HFF-Myc (cell line): ENCODE measurements at regions not wholly inside any gene's neighbourhood (a gene's known extent, or its start where the extent isn't known, plus 50 kb on each side); places are given as distances from the start of the nearest gene placed in this dataset.

Experiments
- DNase-seq: peaks from one replicate; pipeline ENCODE4 v3.0.0-alpha.2; 2011; ENCODE audit warnings: low read depth; ENCODE audit errors: extremely low read depth
- H3K4me3 ChIP-seq: replicated peaks from 2 replicates; pipeline ENCODE4 v1.5.1; 2011; ENCODE audit warnings: low read depth, mild to moderate bottlenecking, control low read depth, low read length
- TF ChIP-seq, protein P1 (sequence below): IDR thresholded peaks from 2 replicates; pipeline ENCODE4 v1.5.1; 2012; ENCODE audit warnings: mild to moderate bottlenecking, low read depth, low read length, control low read depth; ENCODE audit errors: missing control alignments

DNA sequence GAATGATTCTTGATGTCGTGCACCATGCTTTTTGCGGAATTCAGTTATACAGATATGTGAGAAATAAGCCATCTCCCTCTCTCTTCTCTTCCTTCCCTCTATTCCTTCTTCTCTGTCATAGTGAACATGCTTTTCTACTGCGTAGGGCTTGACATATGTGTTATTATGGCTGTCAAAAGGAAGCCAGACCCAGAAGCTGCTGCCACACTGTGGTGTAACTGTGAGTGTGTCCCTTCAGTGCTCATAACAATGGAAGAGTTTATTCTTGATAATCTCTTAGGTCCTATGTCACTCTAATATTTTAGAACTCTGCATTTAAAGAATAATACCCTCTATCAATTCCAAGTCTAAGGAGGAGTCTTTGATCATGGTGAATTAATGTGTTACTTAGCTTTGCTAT lies 208.9 kb upstream of the TMTC4 start:
- H3K4me3 ChIP-seq: no peak overlapping the region
- no peak for DNase-seq
- TF ChIP-seq, protein P1, sequence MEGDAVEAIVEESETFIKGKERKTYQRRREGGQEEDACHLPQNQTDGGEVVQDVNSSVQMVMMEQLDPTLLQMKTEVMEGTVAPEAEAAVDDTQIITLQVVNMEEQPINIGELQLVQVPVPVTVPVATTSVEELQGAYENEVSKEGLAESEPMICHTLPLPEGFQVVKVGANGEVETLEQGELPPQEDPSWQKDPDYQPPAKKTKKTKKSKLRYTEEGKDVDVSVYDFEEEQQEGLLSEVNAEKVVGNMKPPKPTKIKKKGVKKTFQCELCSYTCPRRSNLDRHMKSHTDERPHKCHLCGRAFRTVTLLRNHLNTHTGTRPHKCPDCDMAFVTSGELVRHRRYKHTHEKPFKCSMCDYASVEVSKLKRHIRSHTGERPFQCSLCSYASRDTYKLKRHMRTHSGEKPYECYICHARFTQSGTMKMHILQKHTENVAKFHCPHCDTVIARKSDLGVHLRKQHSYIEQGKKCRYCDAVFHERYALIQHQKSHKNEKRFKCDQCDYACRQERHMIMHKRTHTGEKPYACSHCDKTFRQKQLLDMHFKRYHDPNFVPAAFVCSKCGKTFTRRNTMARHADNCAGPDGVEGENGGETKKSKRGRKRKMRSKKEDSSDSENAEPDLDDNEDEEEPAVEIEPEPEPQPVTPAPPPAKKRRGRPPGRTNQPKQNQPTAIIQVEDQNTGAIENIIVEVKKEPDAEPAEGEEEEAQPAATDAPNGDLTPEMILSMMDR: no peak

DNA sequence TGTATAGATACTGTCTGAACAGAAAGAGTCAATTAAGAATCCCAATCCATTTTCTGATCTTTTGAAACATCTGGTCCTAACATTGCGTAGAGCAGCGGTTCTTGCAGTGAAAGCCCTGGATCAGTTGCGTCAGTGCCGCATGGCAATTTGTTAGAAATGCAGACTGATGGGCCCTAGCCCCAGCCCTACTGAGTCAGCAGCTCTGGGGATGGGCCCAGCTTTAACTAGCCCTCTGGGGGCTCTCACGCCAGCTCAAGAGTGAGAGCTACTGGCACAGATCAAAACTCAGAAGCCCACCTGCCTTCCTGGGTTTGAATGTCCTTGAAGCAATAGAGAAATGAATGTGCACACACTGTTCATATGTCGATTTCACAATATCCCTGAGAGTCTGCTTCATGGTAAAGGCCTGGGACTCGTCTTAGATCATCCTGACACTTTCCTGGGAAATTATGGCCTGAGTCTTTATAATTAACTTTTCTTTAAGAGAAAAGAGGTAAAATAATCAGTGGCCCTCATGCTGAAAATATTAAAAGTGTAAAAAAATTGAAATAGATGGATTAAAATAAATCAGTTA lies 206.8 kb upstream of the TMTC4 start:
- TF ChIP-seq, protein P1: no peak
- DNase-seq: no peak
- H3K4me3 ChIP-seq: no peak overlapping the region

DNA sequence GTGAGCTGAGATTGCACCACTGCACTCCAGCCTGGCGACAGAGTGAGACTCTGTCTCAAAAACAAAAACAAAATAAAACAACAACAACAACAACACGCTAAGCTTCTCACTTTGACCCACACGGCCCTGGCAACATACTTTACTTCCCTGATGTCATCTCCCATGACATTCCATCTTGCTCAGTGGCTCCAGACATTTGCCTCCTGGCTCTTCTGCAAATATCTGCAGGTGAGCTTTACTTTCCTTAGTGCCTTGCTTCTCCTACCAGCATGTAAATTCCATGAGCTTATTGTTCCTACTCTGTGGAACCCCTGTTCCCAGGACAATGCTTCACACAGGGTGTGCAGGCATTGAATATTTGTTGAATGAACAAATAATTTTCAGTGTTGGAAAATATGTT lies 205.6 kb upstream of the TMTC4 start:
- no peak overlapping the region for H3K4me3 ChIP-seq
- TF ChIP-seq, protein P1: no peak
- DNase-seq: no peak

DNA sequence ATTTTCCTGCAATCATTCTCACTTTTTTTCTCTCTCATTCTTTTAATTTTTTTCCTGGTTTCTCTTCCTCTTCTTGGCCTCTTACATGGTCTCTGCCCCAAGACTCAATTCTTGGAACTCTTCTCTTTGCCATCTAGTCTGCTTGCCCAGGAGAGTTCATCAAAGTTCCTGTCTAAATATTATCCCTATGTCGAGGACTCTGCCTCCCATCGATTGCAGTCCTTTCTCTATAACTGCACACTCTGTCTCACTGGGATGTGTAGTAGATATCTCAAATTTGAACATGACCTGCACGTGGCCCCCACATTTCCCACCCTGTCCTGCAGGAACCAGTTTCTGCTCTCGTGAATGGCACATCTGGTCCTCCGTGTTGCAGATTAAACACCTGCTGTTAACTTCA lies 204.7 kb upstream of the TMTC4 start:
- H3K4me3 ChIP-seq: no peak overlapping the region
- no peak for DNase-seq
- TF ChIP-seq, protein P1: no peak

DNA sequence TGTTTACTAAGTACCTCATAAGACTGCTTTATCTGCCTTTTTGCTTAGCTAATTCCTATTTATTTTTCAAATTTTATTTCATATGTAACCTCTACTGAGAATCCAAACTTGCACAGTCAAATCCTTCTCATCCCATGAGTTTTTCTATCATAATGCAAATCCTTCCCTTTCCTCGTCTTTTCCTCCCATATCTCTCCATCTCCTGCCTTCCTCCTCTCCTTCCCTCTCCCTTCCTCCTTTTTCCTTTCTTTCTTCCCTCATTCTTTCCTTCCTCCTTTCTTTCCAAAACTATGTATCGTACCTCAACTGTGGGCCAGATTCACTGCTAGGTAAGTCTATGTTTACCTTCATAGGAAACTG lies 201.4 kb upstream of the TMTC4 start:
- DNase-seq: no peak
- no peak overlapping the region for H3K4me3 ChIP-seq
- TF ChIP-seq, protein P1: no peak

DNA sequence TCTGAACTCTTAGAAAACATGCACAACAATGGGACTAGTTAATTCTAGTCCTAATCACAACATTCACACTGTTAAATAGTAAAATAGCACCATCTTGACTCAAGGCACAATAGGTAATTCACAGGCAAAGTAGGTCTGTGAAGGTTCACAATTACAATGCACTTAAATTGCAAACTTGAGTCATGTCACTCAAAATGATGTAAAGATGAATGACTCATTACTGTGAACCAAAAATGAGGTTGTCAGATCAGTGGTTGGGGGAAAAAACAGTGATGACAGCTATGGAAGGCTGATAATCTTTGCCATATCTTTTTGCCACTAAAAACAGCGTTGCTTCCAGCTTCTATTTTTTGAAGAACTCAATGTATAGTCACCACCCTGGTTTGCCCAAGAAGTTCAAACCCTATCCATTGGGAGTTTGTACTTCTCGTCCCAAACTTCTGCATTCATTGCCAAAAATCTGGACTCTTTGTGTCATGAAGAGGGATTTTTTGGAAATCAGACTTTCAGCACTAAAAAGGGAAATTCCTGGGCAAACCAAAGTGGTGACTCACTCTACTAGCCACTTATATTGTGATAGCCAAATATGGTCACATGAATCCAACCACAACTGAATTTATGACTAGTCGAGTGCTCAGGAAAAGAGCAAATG lies 200.9 kb upstream of the TMTC4 start:
- DNase-seq: peak; percentile 89
- no peak overlapping the region for H3K4me3 ChIP-seq
- TF ChIP-seq, protein P1: no peak

DNA sequence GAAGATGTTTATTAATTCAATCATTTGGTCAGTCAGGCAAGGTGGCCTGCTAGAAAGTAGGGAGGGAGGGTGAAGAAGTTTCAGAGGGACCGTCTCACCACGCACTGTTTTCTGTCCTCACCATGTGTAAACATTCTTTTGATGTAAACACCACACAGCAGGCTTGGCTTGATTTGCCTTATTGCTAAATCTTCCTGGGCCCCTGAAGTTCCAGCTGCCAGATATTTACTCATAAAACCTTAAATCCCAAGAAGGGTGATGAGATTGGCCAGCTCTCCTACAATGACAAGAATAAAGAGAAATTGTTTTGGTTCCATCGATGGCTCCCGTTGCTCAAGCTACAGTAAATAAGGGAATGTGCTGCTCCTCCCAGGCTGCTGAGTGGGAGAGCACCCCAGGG lies 198.2 kb upstream of the TMTC4 start:
- H3K4me3 ChIP-seq: no peak overlapping the region
- DNase-seq: no peak
- TF ChIP-seq, protein P1: no peak
